ENCODE measurements at regions not wholly inside any gene's neighbourhood (a gene's known extent, or its start where the extent isn't known, plus 50 kb on each side); places are given as distances from the start of the nearest gene placed in this dataset.
"Not testable (repeated sequence)": the region's sequence is repeated elsewhere in the genome, so short reads cannot be mapped to it uniquely, and the experiment has no call there.

DNA sequence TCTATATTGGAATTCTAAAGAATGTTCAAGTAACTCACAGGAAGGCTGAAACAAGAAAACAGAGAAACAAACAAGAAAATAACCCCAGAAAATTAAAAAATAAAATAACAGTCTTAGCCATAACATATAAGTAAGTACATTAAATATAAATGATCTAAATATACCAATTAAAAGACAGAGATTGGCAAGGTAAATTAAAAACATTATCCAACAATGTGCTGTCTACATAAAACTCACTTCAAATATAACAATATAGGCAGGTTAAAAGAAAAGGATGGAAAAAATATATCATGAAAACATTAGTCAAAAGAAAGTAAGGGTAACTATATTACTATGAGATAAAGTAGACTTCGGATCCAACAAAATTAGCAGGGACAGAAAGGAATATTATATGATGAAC, 98.1 kb upstream of the NANOS1 start:
- no peak overlapping the region for H3K9ac ChIP-seq (ENCODE audit: low read depth in 1 of 2, low read length in 2 of 2)
- H3K4me1 ChIP-seq (ENCODE audit: control insufficient read depth in 4 of 4, insufficient read depth in 4 of 4, low read length in 3 of 4) = no peaks in the 10 kb centered on the region
- 76% methylated on average over 1 of the region's 1 CpG for WGBS
- TF ChIP-seq REST (IDR thresholded peaks at IDR 0.05) = no peak
- TF ChIP-seq, protein P1, sequence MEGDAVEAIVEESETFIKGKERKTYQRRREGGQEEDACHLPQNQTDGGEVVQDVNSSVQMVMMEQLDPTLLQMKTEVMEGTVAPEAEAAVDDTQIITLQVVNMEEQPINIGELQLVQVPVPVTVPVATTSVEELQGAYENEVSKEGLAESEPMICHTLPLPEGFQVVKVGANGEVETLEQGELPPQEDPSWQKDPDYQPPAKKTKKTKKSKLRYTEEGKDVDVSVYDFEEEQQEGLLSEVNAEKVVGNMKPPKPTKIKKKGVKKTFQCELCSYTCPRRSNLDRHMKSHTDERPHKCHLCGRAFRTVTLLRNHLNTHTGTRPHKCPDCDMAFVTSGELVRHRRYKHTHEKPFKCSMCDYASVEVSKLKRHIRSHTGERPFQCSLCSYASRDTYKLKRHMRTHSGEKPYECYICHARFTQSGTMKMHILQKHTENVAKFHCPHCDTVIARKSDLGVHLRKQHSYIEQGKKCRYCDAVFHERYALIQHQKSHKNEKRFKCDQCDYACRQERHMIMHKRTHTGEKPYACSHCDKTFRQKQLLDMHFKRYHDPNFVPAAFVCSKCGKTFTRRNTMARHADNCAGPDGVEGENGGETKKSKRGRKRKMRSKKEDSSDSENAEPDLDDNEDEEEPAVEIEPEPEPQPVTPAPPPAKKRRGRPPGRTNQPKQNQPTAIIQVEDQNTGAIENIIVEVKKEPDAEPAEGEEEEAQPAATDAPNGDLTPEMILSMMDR (IDR thresholded peaks at IDR 0.05; ENCODE audit: low read depth, low read length, missing input control) = no peak
- TF ChIP-seq EGR1 (IDR thresholded peaks at IDR 0.05; ENCODE audit: low read depth in 2 of 2) = no peak
- TF ChIP-seq YY1 (IDR thresholded peaks at IDR 0.05) = no peak
- no peak for TF ChIP-seq MAX (IDR thresholded peaks at IDR 0.05)
- no peak for TF ChIP-seq NR2F2 (IDR thresholded peaks at IDR 0.05)
- TF ChIP-seq, protein P2, sequence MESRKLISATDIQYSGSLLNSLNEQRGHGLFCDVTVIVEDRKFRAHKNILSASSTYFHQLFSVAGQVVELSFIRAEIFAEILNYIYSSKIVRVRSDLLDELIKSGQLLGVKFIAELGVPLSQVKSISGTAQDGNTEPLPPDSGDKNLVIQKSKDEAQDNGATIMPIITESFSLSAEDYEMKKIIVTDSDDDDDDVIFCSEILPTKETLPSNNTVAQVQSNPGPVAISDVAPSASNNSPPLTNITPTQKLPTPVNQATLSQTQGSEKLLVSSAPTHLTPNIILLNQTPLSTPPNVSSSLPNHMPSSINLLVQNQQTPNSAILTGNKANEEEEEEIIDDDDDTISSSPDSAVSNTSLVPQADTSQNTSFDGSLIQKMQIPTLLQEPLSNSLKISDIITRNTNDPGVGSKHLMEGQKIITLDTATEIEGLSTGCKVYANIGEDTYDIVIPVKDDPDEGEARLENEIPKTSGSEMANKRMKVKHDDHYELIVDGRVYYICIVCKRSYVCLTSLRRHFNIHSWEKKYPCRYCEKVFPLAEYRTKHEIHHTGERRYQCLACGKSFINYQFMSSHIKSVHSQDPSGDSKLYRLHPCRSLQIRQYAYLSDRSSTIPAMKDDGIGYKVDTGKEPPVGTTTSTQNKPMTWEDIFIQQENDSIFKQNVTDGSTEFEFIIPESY (IDR thresholded peaks at IDR 0.05) = no peak
- no peak for TF ChIP-seq RAD21 (IDR thresholded peaks at IDR 0.05)
- no peak for TF ChIP-seq FOXA2 (IDR thresholded peaks at IDR 0.05)
- no peak for TF ChIP-seq RXRA (IDR thresholded peaks at IDR 0.05)
- no peak for TF ChIP-seq HNF4A (conservative IDR thresholded peaks at IDR 0.05)
- TF ChIP-seq JUND (IDR thresholded peaks at IDR 0.05) = no peak
- TF ChIP-seq SP1 (IDR thresholded peaks at IDR 0.05) = no peak
- no peak for TF ChIP-seq FOXA1 (IDR thresholded peaks at IDR 0.05)
- TF ChIP-seq GABPA (IDR thresholded peaks at IDR 0.05 in 1 of 2, conservative IDR thresholded peaks at IDR 0.05 in 1 of 2) = no peak
- no peak overlapping the region for H3K27ac ChIP-seq (ENCODE audit: low read depth in 1 of 2, low read length in 2 of 2)
- peaks cover 0 to 2% (median 0%) of the 10 kb centered on the region in 4 donors for H3K27me3 ChIP-seq (ENCODE audit: control insufficient read depth in 4 of 4, insufficient read depth in 4 of 4, low read length in 3 of 4)
- H3K36me3 ChIP-seq (ENCODE audit: control insufficient read depth in 4 of 4, insufficient read depth in 3 of 4, low read depth in 1 of 4, low read length in 3 of 4) = no peaks in the 10 kb centered on the region
- H3K9me3 ChIP-seq (ENCODE audit: control insufficient read depth in 4 of 4, low read length in 3 of 4) = peaks cover 0 to 13% (median 2%) of the 10 kb centered on the region in 4 donors
- no peak overlapping the region for H3K4me3 ChIP-seq (ENCODE audit: low read depth in 1 of 3, low read length in 3 of 3)
- DNase-seq (ENCODE audit: low spot score) = no peak

DNA sequence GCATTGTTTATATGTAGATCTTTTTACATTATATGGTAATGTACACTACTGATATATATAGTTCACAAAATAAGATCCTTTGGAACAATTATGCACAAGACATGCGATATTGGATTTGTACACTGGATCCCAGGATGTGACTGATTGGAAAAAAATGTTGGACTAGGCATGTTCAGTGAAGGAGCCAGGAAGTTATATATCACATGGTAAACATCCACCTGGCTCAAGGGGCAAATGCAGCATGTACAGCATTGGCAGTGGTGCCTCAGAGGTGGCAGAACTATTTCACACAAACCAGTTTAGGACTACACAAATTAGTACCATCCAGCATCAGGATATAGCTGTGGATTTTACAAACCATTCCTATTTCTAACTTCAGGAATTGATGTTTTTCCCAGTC, 97.4 kb upstream of the NANOS1 start:
- H3K27me3 ChIP-seq (ENCODE audit: control insufficient read depth in 4 of 4, insufficient read depth in 4 of 4, low read length in 3 of 4); H3K9ac ChIP-seq (ENCODE audit: low read depth in 1 of 2, low read length in 2 of 2); DNase-seq (ENCODE audit: low spot score); H3K4me1 ChIP-seq (ENCODE audit: control insufficient read depth in 4 of 4, insufficient read depth in 4 of 4, low read length in 3 of 4); H3K36me3 ChIP-seq (ENCODE audit: control insufficient read depth in 4 of 4, insufficient read depth in 3 of 4, low read depth in 1 of 4, low read length in 3 of 4); H3K4me3 ChIP-seq (ENCODE audit: low read depth in 1 of 3, low read length in 3 of 3); H3K27ac ChIP-seq (ENCODE audit: low read depth in 1 of 2, low read length in 2 of 2): not testable (repeated sequence)
- 89% methylated on average over 1 of the region's 1 CpG for WGBS
- H3K9me3 ChIP-seq (ENCODE audit: control insufficient read depth in 4 of 4, low read length in 3 of 4) = peaks cover 0 to 13% (median 2%) of the 10 kb centered on the region in 4 donors
